IPS-20b (cell line): ENCODE measurements at regions not wholly inside any gene's neighbourhood (a gene's known extent, or its start where the extent isn't known, plus 50 kb on each side); places are given as distances from the start of the nearest gene placed in this dataset.

ENCODE experiments used
- H3K27ac ChIP-seq: one replicate; pipeline ENCODE4 v1.5.1; 2013; ENCODE audit warnings: low read length
- H3K27me3 ChIP-seq: 2 replicates; pipeline ENCODE4 v1.6.1; 2013; ENCODE audit warnings: mild to moderate bottlenecking, low read length, inconsistent platforms; ENCODE audit not compliant: insufficient read depth
- H3K36me3 ChIP-seq: 2 replicates; pipeline ENCODE4 v1.6.1; 2013; ENCODE audit warnings: low read depth, mild to moderate bottlenecking, inconsistent platforms, low read length, moderate library complexity; ENCODE audit not compliant: insufficient read depth
- H3K4me1 ChIP-seq: 2 replicates; pipeline ENCODE4 v1.6.1; 2013; ENCODE audit warnings: mild to moderate bottlenecking, control low read depth, inconsistent platforms, low read length, moderate library complexity; ENCODE audit not compliant: insufficient read depth
- H3K4me3 ChIP-seq: 2 replicates; pipeline ENCODE4 v1.5.1; 2013; ENCODE audit warnings: mild to moderate bottlenecking, low read length, inconsistent platforms
- H3K9ac ChIP-seq: 2 replicates; pipeline ENCODE4 v1.6.1; 2013; ENCODE audit warnings: low read depth, mild to moderate bottlenecking, inconsistent platforms, low read length, moderate library complexity
- H3K9me3 ChIP-seq: 2 replicates; pipeline ENCODE4 v1.6.1; 2013; ENCODE audit warnings: mild to moderate bottlenecking, low read depth, low read length, inconsistent platforms; ENCODE audit not compliant: insufficient read depth

DNA sequence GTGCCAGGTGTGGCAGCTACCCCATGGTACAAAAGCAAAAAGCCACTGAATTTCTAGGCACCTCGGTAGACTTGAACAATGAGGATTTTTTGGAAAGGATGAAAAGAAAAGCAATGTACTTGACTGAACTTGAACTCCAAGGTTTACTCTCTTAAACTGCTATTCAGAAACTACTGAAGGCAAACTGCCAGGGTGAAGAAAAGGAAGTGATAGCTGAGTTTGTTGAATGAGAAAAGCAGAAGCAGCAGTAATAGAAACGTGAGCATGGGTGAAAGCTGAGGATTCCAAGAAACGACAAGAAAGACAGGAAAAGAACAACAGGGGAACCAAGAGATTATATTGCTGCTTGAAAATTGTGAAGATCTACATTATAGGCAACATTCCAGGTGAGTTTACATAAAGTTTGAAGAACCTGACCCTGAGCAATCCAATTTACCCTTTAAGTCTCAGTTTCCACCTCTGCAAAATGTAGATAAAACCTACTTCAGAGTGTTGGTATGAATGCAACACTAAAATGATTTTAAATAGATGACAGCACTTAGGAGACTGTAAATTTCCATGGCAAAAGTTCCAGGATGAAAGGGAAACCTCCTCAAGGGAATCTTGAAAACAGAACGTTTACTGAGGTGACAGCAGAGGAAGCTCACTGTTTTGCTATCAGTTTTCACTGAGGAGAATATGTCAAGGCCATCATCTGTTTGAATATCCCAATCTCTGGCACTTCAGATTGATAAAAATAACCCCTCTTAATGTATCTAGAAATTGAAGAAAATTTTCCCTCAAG, 245.8 kb downstream of the SPATA31D1 start:
- Histone ChIP-seq H3K4me3 (no peak overlapping the region), H3K9me3 (no peaks in the 10 kb centered on the region), H3K9ac (no peak overlapping the region), H3K4me1 (peaks cover 4% of the 10 kb centered on the region; the same call in 1 of the 2 replicates), H3K27ac (no peak overlapping the region), H3K36me3 (no peaks in the 10 kb centered on the region), H3K27me3 (no peaks in the 10 kb centered on the region)

DNA sequence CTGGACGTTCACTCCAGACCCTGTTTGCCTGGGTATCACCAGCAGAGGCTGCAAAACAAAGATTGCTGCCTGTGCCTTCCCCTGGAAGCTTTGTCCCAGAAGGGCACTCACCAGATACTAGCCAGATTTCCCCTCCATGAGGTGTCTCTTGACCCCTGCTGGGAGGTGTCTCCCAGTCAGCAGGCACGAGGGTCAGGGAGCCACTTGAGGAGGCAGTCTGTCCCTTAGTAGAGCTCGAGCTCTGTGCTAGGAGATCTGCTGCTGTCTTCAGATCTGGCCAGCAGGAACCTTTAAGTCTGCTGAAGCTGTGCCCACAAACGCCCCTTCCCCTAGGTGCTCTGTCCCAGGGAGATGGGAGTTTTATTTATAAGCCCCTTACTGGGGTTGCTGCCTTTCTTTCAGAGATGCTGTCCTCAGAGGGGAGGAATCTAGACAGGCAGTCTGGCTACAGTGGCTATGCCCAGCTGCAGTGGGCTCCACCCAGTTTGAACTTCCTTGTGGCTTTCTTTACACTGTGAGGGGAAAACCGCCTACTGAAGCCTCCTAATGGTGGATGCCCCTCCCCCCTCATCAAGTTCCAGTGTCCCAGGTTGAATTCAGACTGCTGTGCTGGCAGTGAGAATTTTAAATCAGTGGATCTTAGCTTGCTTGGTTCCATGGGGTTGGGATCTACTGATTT, 253.9 kb downstream of the SPATA31D1 start:
- Histone ChIP-seq H3K27me3 (no peaks in the 10 kb centered on the region), H3K36me3 (no peaks in the 10 kb centered on the region), H3K9ac (no peak overlapping the region), H3K4me1 (no peaks in the 10 kb centered on the region), H3K9me3 (no peaks in the 10 kb centered on the region), H3K27ac (no peak overlapping the region), H3K4me3 (no peak overlapping the region)

DNA sequence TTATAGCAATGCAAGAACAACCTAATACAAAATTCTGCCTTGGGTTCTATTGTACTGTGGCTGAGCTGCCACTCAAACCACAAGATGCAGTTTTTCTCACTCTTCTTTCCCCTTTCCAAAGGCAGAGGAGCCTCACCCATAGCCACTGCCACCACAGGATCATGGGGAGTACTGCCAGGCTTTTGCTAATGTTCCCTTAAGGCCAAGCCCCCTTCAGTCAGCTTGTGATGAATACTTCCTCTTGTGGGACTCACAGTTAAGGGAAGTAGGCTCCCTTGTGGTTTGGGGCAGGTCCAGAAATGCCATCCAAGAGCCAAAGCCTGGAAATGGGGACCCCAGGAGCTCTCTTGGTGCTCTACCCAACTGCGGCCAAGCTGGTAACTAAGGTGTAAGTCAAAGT, 258.7 kb downstream of the SPATA31D1 start:
- Histone ChIP-seq H3K4me3 (no peak overlapping the region), H3K9ac (no peak overlapping the region)

DNA sequence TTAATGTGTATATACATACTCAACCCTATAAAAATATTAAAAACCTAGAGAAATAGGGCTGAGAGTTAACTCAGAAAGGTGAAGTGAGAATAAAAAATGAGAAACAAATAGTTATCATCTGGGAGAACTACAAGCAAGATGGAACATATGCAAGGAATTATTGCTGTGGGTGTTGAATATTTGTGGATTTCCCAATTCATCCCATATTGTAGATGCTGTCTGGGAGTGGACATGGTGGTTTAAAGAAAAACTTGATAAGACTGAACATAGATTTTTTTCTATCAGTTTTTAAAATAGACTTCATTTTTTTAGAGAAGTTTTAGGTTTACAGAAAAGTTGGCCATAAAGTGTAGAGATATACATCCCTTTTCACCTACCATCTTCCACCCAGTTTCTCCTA, 263.5 kb downstream of the SPATA31D1 start:
- no peaks in the 10 kb centered on the region for H3K36me3 ChIP-seq
- H3K9me3 ChIP-seq = no peaks in the 10 kb centered on the region
- H3K27me3 ChIP-seq = no peaks in the 10 kb centered on the region
- H3K4me1 ChIP-seq = no peaks in the 10 kb centered on the region
- H3K27ac ChIP-seq = no peak overlapping the region
- H3K4me3 ChIP-seq = no peak overlapping the region
- H3K9ac ChIP-seq = no peak overlapping the region

More for the DNA sequence above, 258.7 kb downstream of the SPATA31D1 start:
- H3K36me3 ChIP-seq = no peaks in the 10 kb centered on the region
- H3K9me3 ChIP-seq = no peaks in the 10 kb centered on the region
- no peaks in the 10 kb centered on the region for H3K27me3 ChIP-seq
- no peaks in the 10 kb centered on the region for H3K4me1 ChIP-seq
- no peak overlapping the region for H3K27ac ChIP-seq

DNA sequence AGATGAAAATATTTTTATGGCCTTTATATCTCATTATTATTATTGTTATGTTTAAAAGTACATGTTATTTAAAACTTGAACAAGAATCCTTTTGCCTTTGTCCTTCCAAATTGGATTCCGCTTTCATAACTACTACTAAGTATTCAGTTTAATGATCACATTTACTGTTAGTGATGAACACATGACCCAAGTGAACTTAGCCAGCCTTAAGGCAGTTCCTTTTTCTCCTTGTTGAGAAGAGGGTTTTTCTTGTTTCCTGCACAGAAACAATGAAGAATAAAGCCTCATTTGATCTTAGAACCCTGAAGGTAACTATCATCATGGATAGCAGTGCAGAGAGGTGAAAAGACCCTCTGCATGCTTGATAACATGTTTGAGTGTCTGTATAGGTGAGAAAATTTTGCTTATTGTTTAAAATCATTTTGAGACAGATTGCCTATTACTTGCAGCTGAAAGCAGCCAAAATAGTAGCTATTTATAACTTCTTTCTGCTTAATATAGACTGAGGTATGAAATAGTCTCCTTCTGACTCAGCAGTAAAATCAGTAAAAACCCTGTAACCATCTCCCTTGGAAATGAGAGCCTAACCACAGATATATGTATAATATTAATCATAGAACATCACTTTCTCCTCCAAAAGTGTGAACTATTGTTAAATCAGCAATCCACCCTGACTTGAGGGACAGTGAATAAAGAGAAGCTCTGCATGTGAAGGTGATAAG, 266.2 kb downstream of the SPATA31D1 start:
- Histone ChIP-seq H3K4me1 (no peaks in the 10 kb centered on the region), H3K36me3 (no peaks in the 10 kb centered on the region), H3K9ac (no peak overlapping the region), H3K9me3 (no peaks in the 10 kb centered on the region), H3K27me3 (no peaks in the 10 kb centered on the region), H3K4me3 (no peak overlapping the region), H3K27ac (no peak overlapping the region)

DNA sequence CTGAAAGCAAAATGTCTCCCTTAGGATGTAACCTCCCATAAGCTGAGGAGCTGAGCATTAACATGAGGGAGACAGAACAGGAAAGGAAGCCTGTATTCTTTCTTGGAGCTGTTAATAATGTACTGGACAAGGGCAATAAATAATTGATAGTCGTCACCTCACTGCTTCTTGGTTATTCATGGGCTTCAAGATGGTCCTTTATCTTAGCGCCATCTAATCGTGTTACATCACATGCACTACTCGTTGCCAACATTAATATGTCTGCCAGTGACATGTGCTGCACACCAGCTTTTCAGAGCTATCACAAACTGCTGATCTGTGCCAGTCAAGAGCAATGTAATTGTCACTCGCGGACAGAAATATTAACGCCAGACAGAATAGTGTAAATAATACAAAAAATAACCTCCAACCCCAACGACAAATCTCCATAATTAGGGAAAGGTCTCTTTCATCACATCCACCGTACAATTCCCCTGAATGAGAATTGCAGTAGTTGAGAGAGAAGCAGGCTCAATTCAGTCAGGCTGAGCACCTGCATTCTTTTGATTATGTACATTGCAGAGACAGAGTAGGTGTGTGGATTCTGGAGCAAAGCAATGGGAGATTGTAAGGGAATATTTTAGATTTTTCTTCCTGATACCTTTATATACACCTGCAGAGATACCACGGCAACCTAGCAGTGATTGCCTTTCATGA, 267.1 kb downstream of the SPATA31D1 start:
- H3K4me3 ChIP-seq = no peak overlapping the region
- no peaks in the 10 kb centered on the region for H3K4me1 ChIP-seq
- no peak overlapping the region for H3K9ac ChIP-seq
- H3K27me3 ChIP-seq = no peaks in the 10 kb centered on the region
- H3K27ac ChIP-seq = no peak overlapping the region
- H3K36me3 ChIP-seq = no peaks in the 10 kb centered on the region
- H3K9me3 ChIP-seq = no peaks in the 10 kb centered on the region

DNA sequence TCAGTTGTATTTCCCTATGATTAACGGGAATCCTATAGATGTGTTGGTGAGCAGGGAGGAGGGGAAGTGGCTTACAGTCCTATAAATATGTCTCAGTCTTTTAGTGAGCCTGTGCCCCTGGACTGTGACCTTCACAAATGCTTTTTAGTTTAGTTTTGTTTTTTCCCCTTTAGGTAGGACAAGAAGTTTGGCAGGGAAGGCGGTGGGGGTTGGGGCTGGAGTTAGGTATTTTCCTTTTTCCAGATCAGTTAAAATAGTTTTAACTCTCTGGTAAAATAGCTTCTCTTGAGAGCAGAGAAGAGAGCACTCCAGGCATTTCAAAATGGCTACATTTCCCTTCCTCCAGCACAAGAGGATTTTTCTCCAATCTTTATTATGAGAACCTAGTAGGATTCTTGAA, 272.1 kb downstream of the SPATA31D1 start:
- Histone ChIP-seq H3K4me3 (no peak overlapping the region), H3K4me1 (no peaks in the 10 kb centered on the region; the same call in 1 of the 2 replicates), H3K27ac (no peak overlapping the region), H3K9me3 (no peaks in the 10 kb centered on the region), H3K27me3 (no peaks in the 10 kb centered on the region), H3K36me3 (no peaks in the 10 kb centered on the region), H3K9ac (no peak overlapping the region)

DNA sequence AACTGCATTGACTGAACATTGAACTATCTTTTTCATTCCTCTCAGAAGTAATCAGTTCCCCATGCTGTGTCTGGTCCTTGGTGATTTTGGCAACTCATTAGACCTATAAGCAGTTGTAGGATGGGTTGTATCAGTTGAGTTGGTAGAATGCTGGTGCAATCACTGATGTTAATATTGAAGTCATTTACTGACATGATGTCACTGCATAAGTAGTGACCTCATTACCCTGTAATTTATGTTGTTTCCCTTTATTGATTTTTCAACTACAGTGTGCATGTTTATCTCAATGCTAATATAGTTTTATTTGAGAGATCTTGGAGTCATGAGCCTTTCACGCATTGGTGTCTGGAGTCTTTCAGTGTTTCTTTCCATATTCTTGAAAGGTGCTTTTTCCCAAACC, 275.0 kb downstream of the SPATA31D1 start:
- no peak overlapping the region for H3K27ac ChIP-seq
- no peaks in the 10 kb centered on the region for H3K9me3 ChIP-seq
- H3K9ac ChIP-seq = no peak overlapping the region
- H3K27me3 ChIP-seq = no peaks in the 10 kb centered on the region
- no peaks in the 10 kb centered on the region for H3K36me3 ChIP-seq
- H3K4me1 ChIP-seq = peaks cover 5% of the 10 kb centered on the region; the same call in 1 of the 2 replicates
- no peak overlapping the region for H3K4me3 ChIP-seq

DNA sequence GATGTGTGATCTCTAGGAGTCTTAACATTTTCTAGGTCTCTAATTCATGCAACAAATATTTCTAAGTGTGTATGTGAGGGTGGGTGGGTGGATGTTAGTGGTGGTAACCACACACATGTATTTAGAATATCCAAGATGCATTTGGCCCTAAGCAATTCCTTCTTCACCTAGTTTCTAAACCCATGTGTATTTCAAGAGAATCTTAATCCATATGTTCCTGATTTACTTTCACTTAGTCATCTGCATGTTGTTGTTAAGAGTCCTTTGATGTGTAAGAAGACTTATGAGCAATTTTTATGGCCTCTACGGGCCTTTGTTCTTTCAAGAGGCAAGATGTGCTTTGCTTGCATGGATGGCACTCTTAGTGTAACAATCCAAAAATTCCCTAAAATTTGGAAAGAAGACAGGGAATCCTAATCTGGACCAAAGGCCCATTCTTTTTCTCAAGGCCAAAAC, 282.6 kb downstream of the SPATA31D1 start:
- Histone ChIP-seq H3K9ac (no peak overlapping the region), H3K27ac (no peak overlapping the region), H3K36me3 (no peaks in the 10 kb centered on the region), H3K4me1 (peaks cover 8% of the 10 kb centered on the region), H3K9me3 (no peaks in the 10 kb centered on the region), H3K4me3 (no peak overlapping the region), H3K27me3 (no peaks in the 10 kb centered on the region)

DNA sequence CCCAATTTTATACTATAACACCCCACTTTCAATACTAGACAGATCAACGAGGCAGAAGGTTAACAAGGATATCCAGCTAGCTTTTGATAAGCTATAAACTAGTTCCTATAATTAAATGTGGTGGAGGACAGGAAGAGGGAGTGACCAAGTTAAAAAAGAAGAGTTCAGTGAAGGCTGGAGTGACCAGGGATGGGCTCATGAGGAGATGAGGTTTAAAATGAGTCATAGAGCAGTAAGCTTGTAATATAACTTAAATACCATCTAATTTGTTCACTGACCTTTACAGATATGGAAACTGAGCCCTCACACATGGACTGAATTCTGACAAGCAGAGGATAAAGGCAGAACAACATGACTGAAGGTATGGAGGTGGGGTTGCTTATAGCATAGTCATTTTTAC, 284.5 kb downstream of the SPATA31D1 start:
- no peaks in the 10 kb centered on the region for H3K9me3 ChIP-seq
- no peaks in the 10 kb centered on the region for H3K36me3 ChIP-seq
- peaks cover 5% of the 10 kb centered on the region; the same call in 1 of the 2 replicates for H3K4me1 ChIP-seq
- no peak overlapping the region for H3K9ac ChIP-seq
- H3K4me3 ChIP-seq = no peak overlapping the region
- H3K27ac ChIP-seq = no peak overlapping the region
- H3K27me3 ChIP-seq = no peaks in the 10 kb centered on the region

DNA sequence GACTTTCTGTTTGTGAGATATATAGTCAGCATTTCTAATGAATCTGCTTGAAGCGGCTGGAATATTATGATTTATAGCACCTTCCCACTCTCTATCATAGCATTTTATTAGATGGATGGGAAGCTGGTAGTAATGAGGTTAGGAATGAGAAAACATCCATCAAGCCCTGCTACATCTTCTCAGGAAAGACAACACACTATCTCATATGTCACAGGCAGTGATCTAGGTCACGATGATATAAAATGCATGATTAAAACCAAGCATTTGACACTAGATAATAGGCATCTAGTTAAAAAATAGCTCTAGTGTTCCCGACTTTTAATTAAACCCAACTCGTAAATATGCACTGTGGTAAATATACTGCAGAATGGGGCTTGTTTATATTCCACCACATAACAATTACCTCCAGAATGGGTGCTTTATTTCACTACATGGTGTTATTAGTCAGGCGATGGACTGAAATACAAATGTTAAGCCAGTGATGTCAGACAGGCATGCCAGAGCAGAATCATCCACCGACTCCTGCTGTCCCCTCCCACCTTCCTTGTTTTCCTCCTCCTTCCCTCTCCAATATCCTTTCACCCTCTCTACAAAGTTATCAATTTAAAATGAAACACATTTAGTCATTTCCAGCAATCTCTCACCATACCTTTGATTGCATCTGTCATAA, 286.8 kb downstream of the SPATA31D1 start:
- H3K9me3 ChIP-seq = no peaks in the 10 kb centered on the region
- H3K9ac ChIP-seq = no peak overlapping the region
- H3K36me3 ChIP-seq = no peaks in the 10 kb centered on the region
- peaks cover 5% of the 10 kb centered on the region; the same call in 1 of the 2 replicates for H3K4me1 ChIP-seq
- no peak overlapping the region for H3K4me3 ChIP-seq
- no peaks in the 10 kb centered on the region for H3K27me3 ChIP-seq
- no peak overlapping the region for H3K27ac ChIP-seq
